ENCODE measurements at regions not wholly inside any gene's neighbourhood (a gene's known extent, or its start where the extent isn't known, plus 50 kb on each side); places are given as distances from the start of the nearest gene placed in this dataset.
A peak's percentile ranks its signal among the peaks of the same experiment; 100 is the strongest.

DNA sequence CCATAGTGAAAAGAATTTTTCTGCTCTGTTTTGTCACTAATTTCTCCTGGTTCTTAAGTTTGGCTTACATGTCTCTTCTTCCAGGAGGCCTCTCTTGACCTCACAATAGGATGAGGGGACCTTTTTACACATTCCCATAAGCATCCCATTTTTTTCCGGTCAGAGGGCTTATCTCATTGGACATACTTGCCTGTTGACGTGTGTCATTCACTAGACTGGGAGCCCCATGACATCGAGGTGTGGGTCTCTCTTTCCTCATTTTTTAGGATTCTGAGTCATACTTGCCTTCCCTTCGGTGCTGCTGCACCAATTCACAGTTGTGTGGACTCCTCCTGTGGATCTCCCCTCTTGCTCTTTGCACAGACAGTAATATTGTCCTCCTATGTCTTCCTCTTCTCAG, 601.8 kb downstream of the GATA3 start:
- Histone ChIP-seq H3K27me3 (no peaks in the 10 kb centered on the region), H3K36me3 (no peaks in the 10 kb centered on the region), H3K27ac (no peak overlapping the region), H3K4me1 (no peaks in the 10 kb centered on the region), H3K4me3 (no peak overlapping the region), H3K9me3 (no peaks in the 10 kb centered on the region)
- intact Hi-C loops (cut with DNase I): no loop called here
- DNase-seq (no peak), ATAC-seq (no peak)
- TF ChIP-seq CTCF (IDR thresholded peaks at IDR 0.05): no peak

GRCh38 chr10:8659982-8660381, 605.5 kb downstream of the GATA3 start:
- TF ChIP-seq CTCF (IDR thresholded peaks at IDR 0.05): no peak
- Histone ChIP-seq H3K27ac (no peak overlapping the region), H3K36me3 (no peaks in the 10 kb centered on the region), H3K9me3 (no peaks in the 10 kb centered on the region), H3K27me3 (no peaks in the 10 kb centered on the region), H3K4me3 (no peak overlapping the region), H3K4me1 (no peaks in the 10 kb centered on the region)
- intact Hi-C loops (cut with DNase I): no loop called here
- ATAC-seq (no peak), DNase-seq (no peak)

DNA sequence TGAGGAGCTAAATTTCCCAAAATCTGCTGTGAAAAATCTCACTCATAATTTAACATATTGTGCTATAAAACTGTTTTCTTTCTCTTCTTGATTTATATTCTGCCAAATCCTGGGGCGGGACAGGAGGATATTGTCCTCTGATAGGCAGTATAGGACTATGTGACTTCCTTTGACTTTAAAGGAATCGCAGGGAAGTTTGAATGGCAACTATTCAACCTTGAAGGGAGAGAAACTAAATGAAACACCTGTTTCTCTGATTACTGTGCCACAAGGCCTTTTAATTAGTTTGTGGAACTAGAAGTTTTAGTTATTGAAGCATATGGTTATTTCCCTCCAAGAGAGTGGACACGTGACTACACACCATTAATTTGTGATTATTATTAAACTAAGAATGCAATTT, 607.4 kb downstream of the GATA3 start:
- ATAC-seq: no peak
- intact Hi-C loops (cut with DNase I): no loop called here
- no peak for TF ChIP-seq CTCF (IDR thresholded peaks at IDR 0.05)
- Histone ChIP-seq H3K4me3 (no peak overlapping the region), H3K36me3 (no peaks in the 10 kb centered on the region), H3K9me3 (no peaks in the 10 kb centered on the region), H3K4me1 (no peaks in the 10 kb centered on the region), H3K27ac (no peak overlapping the region), H3K27me3 (no peaks in the 10 kb centered on the region)
- DNase-seq: no peak

DNA sequence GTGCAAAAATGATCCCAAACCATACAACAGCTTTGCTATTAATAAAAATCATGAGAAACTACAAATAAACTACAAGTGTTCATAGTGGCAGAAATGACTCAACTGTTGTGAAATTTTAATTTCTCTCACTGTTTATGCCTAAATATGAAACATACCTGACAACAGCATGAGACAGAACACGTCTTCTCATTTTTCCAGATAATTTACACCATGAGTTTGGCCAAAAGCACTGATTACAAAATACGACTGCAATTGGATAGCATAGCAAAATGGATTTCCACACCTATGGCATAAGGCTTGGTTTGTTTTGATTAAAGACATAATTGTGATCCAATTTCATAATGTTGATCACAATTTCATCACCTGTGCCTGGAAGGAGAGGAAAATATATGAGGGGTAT, 608.6 kb downstream of the GATA3 start:
- no peak for DNase-seq
- H3K4me1 ChIP-seq: no peaks in the 10 kb centered on the region
- no peak overlapping the region for H3K27ac ChIP-seq
- no peak overlapping the region for H3K4me3 ChIP-seq
- peaks cover 0 to 4% of the 10 kb centered on the region in 2 donors for H3K9me3 ChIP-seq
- intact Hi-C loops (cut with DNase I): no loop called here
- no peaks in the 10 kb centered on the region for H3K36me3 ChIP-seq
- H3K27me3 ChIP-seq: no peaks in the 10 kb centered on the region
- no peak for ATAC-seq
- no peak for TF ChIP-seq CTCF (IDR thresholded peaks at IDR 0.05)

- intact Hi-C loops (cut with DNase I): no loop called here
- H3K27ac ChIP-seq: no peak overlapping the region
- no peaks in the 10 kb centered on the region for H3K4me1 ChIP-seq
- ATAC-seq (no peak), DNase-seq (peak in 1 of 4 donors; percentile 5)
- no peak for TF ChIP-seq CTCF (IDR thresholded peaks at IDR 0.05)
- H3K36me3 ChIP-seq: no peaks in the 10 kb centered on the region
- H3K9me3 ChIP-seq: peaks cover 0 to 4% of the 10 kb centered on the region in 2 donors
- no peaks in the 10 kb centered on the region for H3K27me3 ChIP-seq
- no peak overlapping the region for H3K4me3 ChIP-seq
Measured at GRCh38 chr10:8665322-8665721, 610.8 kb downstream of the GATA3 start.
